ENCODE measurements at regions not wholly inside any gene's neighbourhood (a gene's known extent, or its start where the extent isn't known, plus 50 kb on each side); places are given as distances from the start of the nearest gene placed in this dataset.

DNA sequence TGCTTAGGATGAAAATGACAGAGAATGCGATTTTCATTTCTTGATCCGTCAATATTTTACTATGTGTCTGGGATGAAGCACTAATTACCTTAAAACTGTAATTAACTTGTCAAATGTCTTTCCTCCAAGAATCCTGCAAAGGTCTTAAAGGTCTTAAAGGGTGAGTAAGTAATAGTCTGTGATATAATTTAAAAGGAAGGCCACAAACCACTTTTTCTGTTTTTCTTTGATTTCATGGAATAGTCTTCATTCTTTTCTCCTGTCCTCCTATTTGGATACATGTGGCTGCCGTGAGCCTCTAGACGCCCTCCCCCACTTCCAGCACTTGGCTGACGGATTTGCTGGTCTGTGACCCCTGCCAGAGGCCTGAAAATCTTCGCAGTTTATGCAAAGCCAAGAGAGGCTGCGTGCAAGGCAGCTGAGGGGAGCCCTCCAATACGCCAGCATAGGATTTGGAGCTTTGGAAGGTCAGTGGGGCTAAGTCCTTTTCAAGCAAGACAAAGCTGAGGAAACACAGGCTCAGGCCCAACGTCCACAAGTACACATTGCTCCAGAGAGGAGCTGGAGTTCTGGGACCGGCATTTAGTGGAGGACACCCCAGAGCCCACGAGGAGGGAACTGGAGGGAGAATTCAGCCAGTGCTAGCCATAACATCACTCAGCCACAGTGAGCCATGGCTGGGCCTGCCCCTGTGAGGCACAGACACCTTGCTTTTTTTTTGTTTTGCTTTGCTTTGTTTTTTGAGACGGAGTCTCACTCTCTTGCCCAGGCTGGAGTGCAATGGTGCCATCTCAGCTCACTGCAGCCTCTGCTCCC lies 382.6 kb downstream of the SMOC2 start:
- DNase-seq (no peak), ATAC-seq (no peak)
- H3K36me3 ChIP-seq, result no peaks in the 10 kb centered on the region
- no peak overlapping the region for H3K27ac ChIP-seq
- H3K4me3 ChIP-seq, result no peak overlapping the region
- TF ChIP-seq, protein P1, sequence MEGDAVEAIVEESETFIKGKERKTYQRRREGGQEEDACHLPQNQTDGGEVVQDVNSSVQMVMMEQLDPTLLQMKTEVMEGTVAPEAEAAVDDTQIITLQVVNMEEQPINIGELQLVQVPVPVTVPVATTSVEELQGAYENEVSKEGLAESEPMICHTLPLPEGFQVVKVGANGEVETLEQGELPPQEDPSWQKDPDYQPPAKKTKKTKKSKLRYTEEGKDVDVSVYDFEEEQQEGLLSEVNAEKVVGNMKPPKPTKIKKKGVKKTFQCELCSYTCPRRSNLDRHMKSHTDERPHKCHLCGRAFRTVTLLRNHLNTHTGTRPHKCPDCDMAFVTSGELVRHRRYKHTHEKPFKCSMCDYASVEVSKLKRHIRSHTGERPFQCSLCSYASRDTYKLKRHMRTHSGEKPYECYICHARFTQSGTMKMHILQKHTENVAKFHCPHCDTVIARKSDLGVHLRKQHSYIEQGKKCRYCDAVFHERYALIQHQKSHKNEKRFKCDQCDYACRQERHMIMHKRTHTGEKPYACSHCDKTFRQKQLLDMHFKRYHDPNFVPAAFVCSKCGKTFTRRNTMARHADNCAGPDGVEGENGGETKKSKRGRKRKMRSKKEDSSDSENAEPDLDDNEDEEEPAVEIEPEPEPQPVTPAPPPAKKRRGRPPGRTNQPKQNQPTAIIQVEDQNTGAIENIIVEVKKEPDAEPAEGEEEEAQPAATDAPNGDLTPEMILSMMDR (IDR thresholded peaks at IDR 0.05), result no peak
- no peaks in the 10 kb centered on the region for H3K27me3 ChIP-seq
- no peaks in the 10 kb centered on the region for H3K4me1 ChIP-seq
- intact Hi-C loops (cut with DNase I), result no loop called here
- H3K9me3 ChIP-seq, result peaks cover 0 to 3% of the 10 kb centered on the region in 2 donors

DNA sequence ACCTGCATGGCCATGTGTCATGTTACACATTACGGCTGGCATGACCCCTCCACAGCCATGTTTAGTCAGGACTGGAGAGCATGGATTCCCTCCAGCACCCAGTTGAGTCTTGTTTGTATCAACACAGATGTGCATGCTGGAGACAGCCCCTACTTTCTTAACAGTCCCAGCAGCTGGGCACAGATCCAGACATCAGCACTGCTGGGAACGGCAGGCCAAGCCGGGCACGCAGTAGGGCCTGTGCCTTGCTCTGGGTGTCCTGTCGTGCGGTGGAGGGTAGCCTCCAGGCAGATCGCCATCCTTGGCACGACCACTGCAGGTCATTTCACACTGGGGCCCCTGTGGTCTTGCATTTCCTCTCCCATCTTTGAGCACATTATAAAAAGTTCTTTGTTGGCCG lies 381.4 kb downstream of the SMOC2 start:
- Histone ChIP-seq H3K4me3 (no peak overlapping the region), H3K4me1 (no peaks in the 10 kb centered on the region), H3K36me3 (no peaks in the 10 kb centered on the region), H3K27me3 (no peaks in the 10 kb centered on the region), H3K27ac (no peak overlapping the region), H3K9me3 (peaks cover 0 to 13% of the 10 kb centered on the region in 2 donors)
- intact Hi-C loops (cut with DNase I), result no loop called here
- TF ChIP-seq, protein P1 (IDR thresholded peaks at IDR 0.05), result no peak
- no peak for DNase-seq
- no peak for ATAC-seq

DNA sequence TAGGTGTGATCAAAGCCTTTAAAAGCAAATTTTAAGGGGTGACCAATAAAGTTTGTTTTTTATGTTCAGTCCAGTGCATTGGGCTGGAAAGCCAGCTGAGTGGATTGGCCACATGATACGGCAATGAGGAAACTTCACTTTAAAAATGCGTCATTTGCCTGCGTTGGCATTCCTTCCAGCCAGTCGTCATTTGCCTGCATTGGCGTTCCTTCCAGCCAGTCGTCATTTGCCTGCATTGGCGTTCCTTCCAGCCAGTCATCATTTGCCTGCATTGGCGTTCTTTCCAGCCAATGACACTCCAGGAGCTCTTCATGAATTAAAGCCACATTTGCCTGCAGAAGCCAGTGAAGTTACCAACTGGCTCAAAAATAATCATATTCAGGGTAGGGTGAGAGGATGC lies 378.6 kb downstream of the SMOC2 start:
- no peak overlapping the region for H3K4me3 ChIP-seq
- TF ChIP-seq, protein P1 (IDR thresholded peaks at IDR 0.05), result no peak
- H3K27ac ChIP-seq, result no peak overlapping the region
- H3K9me3 ChIP-seq, result peaks cover 0 to 22% of the 10 kb centered on the region in 2 donors
- no peaks in the 10 kb centered on the region for H3K27me3 ChIP-seq
- no peaks in the 10 kb centered on the region for H3K4me1 ChIP-seq
- intact Hi-C loops (cut with DNase I), result no loop called here
- H3K36me3 ChIP-seq, result no peaks in the 10 kb centered on the region
- no peak for DNase-seq
- ATAC-seq, result no peak

DNA sequence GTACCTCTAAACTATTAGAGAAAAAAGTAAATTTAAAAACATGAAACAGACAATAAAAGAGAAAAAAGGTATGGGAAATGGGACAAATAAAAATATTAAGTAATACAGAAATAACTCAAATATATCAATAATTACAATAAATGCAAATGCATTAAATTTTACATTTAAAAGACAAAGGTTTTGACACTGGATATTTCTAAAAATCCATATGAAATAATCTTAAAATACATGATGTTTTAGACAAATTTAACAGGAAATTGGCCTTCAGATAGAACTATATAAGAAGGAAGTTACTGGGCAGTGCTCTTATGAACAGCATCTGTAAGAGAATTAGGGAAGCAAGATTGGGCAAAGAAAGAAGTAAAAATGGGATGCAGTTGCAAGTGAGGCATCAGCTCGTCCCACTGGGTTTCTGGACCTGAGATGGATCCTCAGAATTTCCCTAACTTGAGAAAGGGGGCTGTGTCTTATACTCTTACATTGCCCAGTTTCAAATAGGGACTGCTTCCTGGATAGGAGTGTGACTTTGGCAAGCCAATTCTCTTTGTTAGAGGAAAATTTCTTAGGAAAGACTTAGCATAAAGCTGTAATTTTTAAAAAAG lies 376.7 kb downstream of the SMOC2 start:
- H3K9me3 ChIP-seq, result peaks cover 0 to 19% of the 10 kb centered on the region in 2 donors
- intact Hi-C loops (cut with DNase I), result no loop called here
- H3K4me1 ChIP-seq, result no peaks in the 10 kb centered on the region
- TF ChIP-seq, protein P1 (IDR thresholded peaks at IDR 0.05), result no peak
- no peak for ATAC-seq
- H3K36me3 ChIP-seq, result no peaks in the 10 kb centered on the region
- H3K4me3 ChIP-seq, result no peak overlapping the region
- H3K27ac ChIP-seq, result no peak overlapping the region
- H3K27me3 ChIP-seq, result no peaks in the 10 kb centered on the region
- no peak for DNase-seq

DNA sequence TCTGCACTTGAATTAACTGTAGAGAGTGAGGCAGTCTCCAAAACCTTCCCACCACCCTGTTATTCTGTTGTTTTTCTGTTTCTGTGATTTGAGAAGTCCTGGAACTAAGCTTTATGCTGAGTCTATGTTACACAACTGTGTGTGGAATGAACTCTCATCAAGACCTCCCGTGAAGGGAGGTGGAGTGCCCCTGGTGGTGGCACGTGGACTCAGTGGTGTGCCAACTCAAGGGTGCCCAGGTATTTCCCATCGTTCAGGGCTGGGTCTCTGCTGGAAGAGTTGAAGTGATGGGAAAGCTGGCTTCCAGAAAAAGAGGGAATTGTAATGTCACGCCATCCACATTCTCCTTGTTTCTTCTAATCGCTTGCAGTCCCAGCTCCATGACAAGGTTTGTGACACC lies 374.2 kb downstream of the SMOC2 start:
- no peak overlapping the region for H3K4me3 ChIP-seq
- H3K27ac ChIP-seq, result no peak overlapping the region
- no peaks in the 10 kb centered on the region for H3K4me1 ChIP-seq
- H3K9me3 ChIP-seq, result peaks cover 0 to 19% of the 10 kb centered on the region in 2 donors
- no peaks in the 10 kb centered on the region for H3K36me3 ChIP-seq
- ATAC-seq, result no peak
- DNase-seq, result peak in 1 of 4 donors; percentile 24
- TF ChIP-seq, protein P1 (IDR thresholded peaks at IDR 0.05), result no peak
- no peaks in the 10 kb centered on the region for H3K27me3 ChIP-seq
- intact Hi-C loops (cut with DNase I), result no loop called here
